HG03457 (cell line): ENCODE measurements at regions not wholly inside any gene's neighbourhood (a gene's known extent, or its start where the extent isn't known, plus 50 kb on each side); places are given as distances from the start of the nearest gene placed in this dataset.

Experiments
- ATAC-seq: cut with Tn5 transposase; IDR thresholded peaks from one replicate; pipeline ENCODE4 v1.9.1; 2021; ENCODE audit warnings: moderate number of reproducible peaks; ENCODE audit not compliant: unreplicated experiment

DNA sequence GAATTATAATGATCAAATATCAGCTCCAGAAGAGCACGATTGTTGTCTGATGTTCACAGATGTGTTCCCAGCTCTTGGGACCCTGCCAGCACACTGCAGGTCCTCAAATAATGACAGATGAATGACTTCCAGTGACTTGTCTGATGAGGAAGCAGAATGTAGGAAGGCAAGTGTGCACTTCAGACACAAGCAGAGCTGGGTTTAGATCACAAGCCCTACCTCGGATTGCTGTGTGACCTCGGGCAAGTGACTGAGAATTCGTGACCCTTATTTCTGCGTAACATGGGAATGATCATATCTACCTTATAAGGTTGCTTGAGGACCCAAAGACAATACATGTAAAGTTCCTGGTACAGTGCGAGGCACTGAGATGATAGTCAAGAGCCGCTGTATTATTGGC lies 182.2 kb downstream of the ABCC12 start:
- ATAC-seq = no peak

DNA sequence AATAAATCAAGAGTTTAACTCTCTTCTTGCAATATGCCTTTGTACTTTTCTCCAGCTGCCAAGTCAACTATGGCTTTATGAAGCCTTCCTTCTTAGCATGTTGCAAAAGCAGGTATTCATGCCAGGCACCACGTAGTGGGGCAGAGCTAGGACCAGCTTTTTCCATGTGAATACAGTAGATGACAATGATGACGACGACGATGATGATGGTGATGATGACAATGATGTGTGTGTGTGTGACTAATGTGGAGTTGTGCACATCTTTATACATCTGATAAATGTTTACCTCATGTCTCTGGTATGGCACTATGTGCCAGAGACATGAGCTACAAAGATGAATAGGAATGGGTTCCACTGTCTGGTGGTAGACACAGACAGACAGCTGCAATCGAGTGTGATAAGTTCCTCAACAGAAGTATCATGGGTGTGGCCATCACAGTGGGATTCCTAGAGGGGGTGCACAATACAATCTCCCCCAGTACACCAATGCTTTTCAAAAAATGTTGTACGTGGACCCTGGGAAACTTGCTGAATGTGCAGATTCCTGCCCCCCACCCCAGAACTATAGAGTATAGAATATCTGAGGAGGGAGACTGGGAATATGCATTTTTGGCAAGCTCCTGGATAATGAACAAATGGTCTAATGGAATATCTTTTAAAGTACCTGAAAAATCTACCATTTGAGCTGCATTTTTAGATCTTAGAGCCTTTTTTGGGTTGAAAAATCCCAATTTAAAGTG lies 183.4 kb downstream of the ABCC12 start:
- no peak for ATAC-seq

DNA sequence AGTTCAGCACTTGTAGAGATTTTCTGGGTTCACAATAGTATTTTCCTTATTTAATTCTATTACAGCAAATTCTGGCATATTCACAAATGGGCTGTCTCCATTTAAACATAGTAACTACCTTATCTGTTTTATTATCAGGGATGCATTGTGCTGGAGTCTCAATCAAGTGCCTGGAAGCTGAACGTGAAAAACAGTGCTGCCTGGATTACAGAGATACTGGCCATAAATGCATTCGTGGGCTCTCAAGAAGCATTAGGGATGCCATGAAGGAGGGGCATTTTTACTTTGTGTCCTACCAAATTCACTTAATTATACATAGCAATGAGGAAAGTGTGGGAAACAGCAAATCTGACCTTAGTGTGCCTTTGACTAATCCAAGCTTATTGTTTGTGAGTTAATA lies 184.6 kb downstream of the ABCC12 start:
- ATAC-seq = no peak

DNA sequence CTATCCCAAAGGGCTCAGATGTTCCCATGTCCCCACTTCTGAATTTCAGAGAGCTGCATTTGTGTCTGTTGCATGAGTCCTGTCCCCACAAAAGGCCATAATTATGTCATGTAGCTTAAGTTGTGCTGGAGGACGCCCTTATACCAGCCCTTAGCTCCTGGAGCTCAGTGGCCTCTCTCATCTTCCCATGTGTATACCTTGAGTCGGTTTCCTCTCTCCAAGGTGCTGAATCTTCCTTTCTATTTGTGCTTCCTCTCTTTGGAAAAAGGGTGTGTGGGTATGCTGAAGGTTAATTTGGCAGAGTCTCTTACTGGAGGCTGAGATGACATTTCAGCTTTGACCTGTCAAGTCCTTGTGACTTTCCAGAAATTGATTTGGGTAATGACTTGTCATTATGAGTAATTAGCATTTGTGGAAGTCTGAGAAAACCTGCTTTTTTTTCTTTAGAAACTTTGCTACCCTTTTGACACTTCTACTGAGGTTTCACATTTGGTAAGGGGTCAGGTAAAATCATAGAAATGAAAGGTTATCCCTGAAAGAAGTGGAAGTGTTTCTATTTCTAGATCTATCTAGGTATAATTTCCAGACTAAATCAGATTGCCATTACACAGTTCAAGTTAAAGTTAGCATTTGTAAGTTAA lies 185.4 kb downstream of the ABCC12 start:
- no peak for ATAC-seq

DNA sequence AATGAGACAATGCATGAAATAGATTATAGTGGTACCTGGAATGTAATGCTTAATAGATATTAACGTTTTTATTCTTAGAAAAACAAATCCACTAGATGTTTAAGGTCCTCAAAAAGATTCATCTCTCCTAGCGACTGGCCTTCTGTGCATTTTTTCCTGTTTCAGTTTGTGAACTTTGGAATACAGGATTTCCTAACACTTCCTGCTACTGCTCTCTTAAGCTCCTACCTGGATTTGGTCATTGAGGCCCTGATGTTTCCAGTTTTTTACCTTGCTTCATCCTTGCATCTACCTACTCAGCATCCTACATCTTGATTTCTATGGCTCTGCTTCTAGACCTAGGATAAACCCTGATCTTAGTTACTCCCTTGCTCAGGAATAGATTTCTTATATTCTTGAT lies 188.4 kb downstream of the ABCC12 start:
- no peak for ATAC-seq

DNA sequence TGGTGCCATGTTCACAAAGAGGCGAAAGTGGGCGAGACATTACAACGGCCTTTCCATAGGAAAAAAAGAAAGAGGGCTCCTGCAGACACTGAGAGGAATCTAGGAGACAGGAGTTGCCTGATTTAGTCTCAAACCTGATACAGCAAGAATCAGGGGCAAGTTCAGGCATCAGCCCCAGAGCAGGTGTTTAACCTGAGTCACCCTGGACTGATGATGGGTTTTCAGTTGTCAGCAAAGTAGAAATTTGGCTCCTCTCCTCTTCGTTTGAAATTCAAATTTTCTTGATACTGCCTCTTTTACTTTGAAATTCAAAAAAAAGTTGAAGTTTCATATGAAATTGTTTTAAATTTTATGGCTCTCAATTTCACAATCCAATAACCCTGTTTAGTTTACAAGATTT lies 189.5 kb downstream of the ABCC12 start:
- ATAC-seq = no peak

DNA sequence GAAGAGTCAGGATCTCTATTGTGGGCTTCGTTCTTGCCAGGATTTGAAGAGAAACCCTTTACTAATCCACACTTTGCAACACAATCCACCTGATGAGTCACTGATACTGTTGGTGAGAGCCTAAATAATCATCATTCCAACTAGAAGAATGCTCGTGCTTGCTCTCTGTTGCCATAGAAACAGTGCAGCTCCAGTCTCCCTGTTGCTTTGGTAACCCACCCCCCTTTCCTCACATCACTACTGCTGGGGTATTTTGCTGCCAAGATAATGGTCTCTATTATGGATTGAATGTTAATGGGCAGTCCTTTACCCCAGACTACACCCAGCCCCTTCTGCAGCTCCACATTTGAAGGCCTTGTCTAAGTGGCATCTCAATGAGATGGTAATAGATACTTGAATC lies 190.4 kb downstream of the ABCC12 start:
- ATAC-seq = no peak

DNA sequence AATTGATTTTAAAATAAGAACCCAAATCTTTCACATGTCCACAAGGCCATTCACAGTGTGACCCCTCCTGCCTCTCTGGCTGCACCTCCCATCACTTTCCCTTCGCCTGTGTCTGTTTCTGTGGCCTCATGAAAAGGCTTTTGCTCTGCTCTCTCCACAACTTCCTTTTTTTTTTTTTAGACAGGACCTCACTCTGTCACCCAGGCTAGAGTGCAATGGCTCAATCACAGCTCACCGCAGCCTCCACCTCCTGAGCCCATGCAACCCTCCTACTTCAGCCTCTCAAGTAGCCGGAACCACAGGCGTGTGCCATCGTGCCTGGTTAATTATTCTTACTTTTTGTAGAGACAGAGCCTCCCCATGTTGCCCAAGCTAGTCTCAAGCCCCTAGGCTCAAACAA lies 197.1 kb downstream of the ABCC12 start:
- ATAC-seq = no peak

DNA sequence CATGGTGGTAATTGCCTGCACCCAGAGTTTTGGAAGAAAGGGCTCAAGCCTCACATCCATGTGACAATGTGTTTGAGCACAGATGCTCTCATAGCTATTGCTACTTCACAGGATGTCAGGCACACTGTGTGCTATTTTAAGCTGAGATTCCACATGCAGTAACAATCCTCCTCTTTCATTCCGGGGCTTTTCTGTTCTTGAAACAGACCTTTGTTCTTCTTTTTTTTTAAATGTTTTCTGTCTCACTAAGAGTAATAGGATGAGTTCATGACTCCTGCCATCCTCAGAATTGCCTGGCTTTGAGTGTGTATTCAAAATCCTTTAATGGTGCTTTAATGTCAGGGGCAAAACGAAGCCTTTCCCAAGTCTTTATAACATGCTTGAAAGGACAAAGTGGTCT lies 198.9 kb downstream of the ABCC12 start:
- no peak for ATAC-seq

DNA sequence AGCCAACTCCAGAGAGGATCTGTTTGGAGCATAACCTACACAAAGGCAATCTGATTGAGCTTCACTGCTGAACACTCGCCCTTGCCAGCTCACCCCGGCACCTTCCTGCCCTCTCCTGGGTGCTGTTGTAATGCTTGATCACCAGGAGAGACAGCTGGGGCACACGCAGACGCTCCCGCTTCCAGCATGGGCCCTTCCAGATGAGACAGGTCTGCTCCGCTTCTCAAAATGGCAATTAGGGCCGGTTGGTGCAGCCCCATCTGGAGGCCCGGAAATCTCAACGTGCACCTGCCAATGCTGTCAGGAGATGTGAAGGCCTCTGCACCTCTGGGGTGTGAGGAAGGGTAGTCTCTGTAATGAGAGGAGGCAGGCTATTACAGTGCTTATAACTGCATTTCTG lies 206.1 kb downstream of the ABCC12 start:
- no peak for ATAC-seq

DNA sequence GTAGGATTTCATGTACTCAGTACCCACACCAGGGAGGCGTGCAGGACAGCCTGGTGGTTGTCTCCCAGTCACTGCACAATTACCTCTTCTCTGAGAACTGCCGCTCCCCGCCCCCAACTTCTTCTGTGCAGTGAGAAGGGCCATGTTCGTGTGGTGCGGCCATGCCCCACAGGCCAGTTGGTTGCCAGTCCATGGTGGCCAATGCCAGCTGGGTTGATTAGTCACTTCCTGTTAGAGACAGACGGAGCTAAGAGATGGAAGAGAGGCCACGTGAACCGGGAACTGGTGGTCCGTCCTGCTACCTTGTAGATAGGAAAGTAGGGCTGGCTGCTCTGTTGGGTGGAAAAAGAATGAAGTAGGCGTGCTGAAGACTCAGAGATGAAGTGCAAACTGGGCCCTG lies 206.5 kb downstream of the ABCC12 start:
- ATAC-seq = no peak

DNA sequence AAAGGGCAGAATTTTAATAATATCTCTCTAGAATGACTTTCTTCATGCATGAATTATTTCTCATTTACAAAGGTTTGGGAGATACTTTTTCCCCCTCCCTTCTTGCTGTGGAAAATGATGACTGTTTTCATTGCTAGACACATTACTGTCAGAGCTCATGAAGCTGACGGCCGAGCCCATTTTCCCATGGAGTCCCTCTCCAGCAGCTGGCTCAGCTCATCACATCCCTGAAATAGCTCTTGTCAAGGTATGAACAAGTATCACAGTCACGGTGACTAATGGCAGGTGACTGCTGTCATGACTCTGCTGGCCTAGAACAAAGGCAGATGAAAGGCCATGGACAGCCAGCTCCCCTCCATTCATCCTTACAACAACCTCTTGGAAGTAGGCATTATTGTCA lies 208.1 kb downstream of the ABCC12 start:
- ATAC-seq = no peak

DNA sequence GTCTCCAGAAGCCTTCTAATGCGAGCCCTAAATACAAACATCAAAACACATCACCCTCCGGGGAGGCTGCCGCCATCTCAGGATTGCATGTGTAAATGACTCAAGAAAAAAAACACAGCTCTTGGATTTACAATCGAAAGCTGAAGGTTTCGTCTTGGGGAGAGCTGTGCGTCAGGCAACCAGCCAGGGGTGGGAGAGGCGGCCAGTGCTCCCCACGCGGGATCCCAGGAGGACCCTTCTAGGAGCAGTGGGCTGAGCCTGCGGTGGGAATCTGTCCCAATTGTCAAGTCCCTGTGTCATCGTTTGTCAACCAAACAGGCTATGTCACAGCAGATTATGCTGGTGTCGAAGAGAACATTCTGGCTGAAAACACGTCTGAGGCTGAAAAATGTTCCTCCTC lies 209.7 kb downstream of the ABCC12 start:
- ATAC-seq = no peak

DNA sequence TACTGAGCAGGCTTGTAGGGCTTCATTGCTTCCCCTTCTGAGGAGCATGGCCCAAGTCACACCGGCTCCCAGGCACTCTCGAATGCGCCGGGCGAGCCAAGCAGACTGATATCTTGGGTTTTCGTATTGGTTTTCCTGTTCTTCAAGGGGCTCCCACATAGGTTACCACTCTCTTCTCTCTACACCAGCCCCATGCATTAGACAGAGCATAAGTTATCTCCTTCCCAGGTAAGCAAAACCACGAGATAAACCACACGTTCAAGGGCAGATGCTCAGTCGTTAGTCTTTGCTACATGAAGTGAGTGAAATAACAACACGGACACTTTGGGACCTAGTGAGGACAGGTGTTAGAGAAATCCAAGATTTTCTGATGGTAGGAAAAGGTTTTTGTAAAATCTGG lies 211.2 kb downstream of the ABCC12 start:
- ATAC-seq = no peak

DNA sequence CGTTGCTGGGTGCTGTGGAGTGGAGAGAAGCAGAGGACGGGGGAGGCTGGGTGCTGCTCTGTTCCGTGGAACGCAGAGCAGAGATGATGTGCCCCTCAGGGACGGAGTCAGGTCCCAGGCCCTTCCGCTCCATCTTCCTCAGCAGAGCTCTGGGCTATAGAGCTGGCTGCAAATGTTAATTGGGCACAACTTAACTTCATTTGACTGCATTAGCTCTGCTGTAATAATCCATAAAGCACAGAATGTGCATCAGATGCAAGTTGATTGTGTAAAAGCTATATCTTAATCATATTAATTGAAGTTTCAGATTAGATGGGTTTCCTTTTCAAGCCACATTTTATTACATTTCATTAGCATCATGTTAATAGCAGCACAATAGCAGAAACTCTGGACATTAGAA lies 212.6 kb downstream of the ABCC12 start:
- no peak for ATAC-seq

DNA sequence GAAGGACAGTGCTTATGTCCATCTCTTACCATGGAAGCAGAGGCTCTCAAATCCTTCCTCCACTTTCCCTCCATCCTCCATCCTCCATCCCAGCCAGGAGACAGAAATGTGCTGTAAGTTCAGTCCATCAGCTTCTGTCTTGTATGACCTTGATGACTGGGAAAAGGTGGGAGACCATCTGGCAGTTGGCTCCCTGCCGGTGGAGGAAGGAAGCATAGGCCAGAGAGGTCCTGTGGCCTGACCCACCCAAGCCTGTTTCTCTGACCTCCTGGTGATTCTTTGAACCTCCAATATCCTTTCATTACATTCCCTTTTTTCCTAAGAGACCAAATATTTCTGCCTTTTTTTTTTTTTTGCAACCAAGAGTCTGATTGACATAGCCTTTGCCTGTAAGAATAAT lies 215.3 kb downstream of the ABCC12 start:
- ATAC-seq = no peak

DNA sequence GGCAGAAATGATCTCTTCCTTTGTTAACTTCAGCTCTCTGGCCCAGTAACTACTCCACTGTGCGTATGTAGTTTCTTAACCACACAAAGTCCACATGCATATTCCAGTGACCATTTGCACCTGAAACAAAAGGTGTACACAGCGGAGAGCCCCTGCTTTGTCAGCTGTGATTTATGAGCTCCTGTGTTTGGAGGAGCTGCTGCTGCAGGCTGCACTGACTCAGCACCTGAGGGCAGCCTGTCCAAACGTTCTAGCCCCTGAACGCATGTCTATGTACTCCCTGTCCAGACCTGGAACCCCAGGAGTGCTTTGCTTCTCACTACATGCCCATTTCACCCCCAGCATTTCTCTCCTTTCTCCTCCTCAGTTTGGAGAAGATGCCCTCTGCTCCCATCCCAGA lies 216.1 kb downstream of the ABCC12 start:
- no peak for ATAC-seq

DNA sequence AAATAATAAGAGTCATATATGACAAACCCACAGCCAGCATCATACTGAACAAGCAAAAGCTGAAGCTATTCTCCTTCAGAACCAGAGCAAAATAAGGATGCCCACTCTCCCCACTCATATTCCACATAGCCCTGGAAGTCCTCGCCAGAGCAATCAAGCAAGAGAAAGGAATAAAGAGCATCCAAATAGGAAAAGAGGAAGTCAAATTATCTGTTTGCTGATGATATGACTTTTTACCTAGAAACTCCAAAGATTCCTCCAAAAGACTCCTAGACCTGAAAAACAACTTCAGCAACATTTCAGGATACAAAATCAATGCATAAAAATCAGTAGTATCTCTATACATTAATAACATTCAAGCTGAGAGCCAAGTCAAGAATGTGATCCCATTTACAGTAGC lies 217.5 kb downstream of the ABCC12 start:
- no peak for ATAC-seq

DNA sequence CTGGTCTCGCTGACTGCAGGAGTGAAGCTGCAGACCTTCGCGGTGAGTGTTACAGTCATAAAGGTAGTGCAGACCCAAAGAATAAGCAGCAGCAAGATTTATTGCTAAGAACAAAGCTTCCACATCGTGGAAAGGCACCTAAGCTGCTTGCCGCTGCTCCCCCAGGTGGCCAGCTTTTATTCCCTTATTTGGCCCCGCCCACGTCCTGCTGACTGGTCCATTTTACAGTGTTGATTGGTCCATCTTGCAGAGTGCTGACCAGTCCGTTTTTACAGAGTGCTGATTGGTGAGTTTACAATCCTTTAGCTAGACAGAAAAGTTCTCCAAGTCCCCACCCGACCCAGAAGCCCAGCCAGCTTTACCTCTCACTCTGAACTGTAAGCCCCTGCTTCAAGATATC lies 227.8 kb downstream of the ABCC12 start:
- ATAC-seq = no peak

DNA sequence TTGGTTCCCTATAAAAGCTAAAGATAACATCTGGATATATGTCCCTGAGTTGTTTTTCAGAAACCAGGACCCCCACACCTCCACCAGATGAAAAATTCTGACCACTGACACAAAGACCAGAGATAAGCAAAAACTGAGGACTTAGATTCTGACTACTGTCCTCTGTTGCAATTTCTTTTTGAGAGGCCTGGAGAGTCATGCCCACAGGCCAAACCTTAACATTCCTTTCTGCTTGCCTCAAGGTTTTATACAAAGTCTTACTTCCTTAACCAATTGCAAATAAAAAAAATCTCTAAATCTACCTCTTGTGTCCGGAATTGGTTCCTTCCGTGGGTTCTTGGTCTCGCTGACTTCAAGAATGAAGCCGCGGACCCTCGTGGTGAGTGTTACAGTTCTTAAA lies 228.5 kb downstream of the ABCC12 start:
- no peak for ATAC-seq

DNA sequence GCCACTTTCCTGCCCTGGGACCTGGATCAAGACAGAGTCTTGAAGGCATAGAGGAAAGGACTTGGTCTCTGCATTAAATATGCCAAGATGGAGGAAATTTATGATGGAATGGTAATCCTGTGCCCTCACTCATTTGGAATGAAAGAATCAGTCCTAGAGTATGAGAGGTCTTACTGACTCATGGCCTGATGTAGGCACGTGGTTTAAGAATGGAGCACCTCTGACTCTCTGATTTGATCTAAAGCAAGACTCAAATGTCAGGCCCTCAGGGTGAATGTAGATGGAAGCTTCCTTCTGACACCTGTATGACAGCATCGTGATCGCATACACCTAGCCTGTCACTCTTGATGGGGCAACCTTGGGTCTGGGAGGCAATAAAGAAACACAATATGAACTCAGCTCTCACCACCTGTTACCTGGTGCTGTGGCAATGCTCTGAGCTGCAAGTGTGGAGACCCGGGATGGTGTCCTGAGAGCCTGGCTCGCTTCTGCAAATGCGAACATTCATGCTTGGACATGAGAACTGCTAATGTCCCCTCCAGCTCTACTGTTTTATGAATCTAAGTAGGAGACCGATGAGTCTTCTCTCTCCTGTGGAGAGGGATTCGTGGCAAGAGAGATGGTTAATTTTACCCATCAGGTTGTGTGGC lies 229.9 kb downstream of the ABCC12 start:
- ATAC-seq = no peak

DNA sequence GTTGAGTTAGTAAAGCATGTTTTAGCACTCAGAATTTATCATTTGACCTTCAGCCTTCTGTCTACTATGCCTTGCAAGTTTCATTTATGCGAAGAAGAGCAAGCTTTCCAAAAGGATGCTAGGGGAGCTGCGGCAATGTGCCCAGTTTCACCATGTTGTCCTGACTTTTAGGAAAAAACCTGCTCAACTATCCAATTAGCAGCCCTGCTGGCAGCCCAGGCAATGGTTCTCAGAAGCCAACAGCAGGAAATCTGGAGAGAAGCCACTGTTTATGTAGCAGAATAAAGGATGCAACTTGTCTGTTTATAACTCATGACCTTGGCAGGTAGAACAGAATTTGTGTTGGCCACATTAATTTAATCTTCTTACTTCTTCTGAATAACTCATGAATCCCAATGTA lies 230.8 kb downstream of the ABCC12 start:
- no peak for ATAC-seq
